Heart left ventricle (tissue), 16 donors: ENCODE measurements at regions not wholly inside any gene's neighbourhood (a gene's known extent, or its start where the extent isn't known, plus 50 kb on each side); places are given as distances from the start of the nearest gene placed in this dataset.

Experiments used
- ATAC-seq, 4 donors: fragments of 200-7000 bp; cut with Tn5 transposase; one replicate each; pipeline ENCODE4 v1.9.1; 2020 to 2022; ENCODE audit warnings: moderate library complexity in 4 of 4, mild to moderate bottlenecking in 3 of 4, moderate number of reproducible peaks in 1 of 4
- DNase-seq, 5 donors: peaks; one replicate each; pipeline ENCODE4 v3.0.0-alpha.2; 2020
- H3K27ac ChIP-seq, 12 donors: fragments of 200-600 bp; sonication (generic) in 4 of 12; one replicate each; pipeline versions ENCODE4 v1.5.0 to v1.8.0; 2016 to 2022; ENCODE audit warnings: mild to moderate bottlenecking in 2 of 12
- H3K27me3 ChIP-seq, 9 donors: fragments of 200-600 bp; sonication (generic) in 2 of 9; one replicate each; pipeline versions ENCODE4 v1.5.1 to v1.8.0; 2016 to 2022; ENCODE audit warnings: mild to moderate bottlenecking in 3 of 9
- H3K36me3 ChIP-seq, 9 donors: fragments of 200-600 bp; sonication (generic) in 2 of 9; one replicate each; pipeline versions ENCODE4 v1.5.0 to v1.8.0; 2018 to 2022; ENCODE audit warnings: mild to moderate bottlenecking in 2 of 9
- H3K4me1 ChIP-seq, 12 donors: fragments of 200-600 bp; sonication (generic) in 4 of 12; one replicate each; pipeline versions ENCODE4 v1.5.0 to v1.8.0; 2016 to 2022; ENCODE audit warnings: mild to moderate bottlenecking in 3 of 12
- H3K4me3 ChIP-seq, 12 donors: fragments of 200-600 bp; sonication (generic) in 4 of 12; one replicate each; pipeline versions ENCODE4 v1.5.0 to v1.8.0; 2017 to 2022; ENCODE audit warnings: mild to moderate bottlenecking in 9 of 12, moderate library complexity in 4 of 12
- H3K9me3 ChIP-seq, 12 donors: fragments of 200-600 bp; sonication (generic) in 4 of 12; one replicate each; pipeline versions ENCODE4 v1.5.0 to v1.8.0; 2016 to 2022; ENCODE audit warnings: mild to moderate bottlenecking in 1 of 12
- CTCF ChIP-seq, 12 donors: fragments of 200-600 bp; sonication (generic) in 4 of 12; IDR thresholded peaks; one replicate each; pipeline versions ENCODE4 v1.5.0 to v1.8.0; 2018 to 2022; ENCODE audit warnings: antibody characterized with exemption in 12 of 12, mild to moderate bottlenecking in 5 of 12
- POLR2A ChIP-seq, 2 donors: fragments of 450-650 bp; IDR thresholded peaks; one replicate each; pipeline ENCODE4 v1.6.1; 2017; ENCODE audit warnings: antibody characterized with exemption in 2 of 2, mild to moderate bottlenecking in 2 of 2, moderate library complexity in 2 of 2
- WGBS, 4 donors: extraction: QIAGEN DNeasy Blood & Tissue Kit in 2 of 4; methylation state at CpG; one replicate each; pipeline versions ENCODE4 v1.1.5 to v1.1.7; 2013 to 2018; 5-methylcytosine and 5-hydroxymethylcytosine counted together
- intact Hi-C, 10 donors: fragments of 100-400 bp; cut with DNase I; formaldehyde crosslinking; loops; one replicate each; pipeline versions ENCODE4 v1.11.1 to v1.14.2; 2022
- donor health status: ischemic (EF 13 %, LVEDD 7.1; RV severe dilation, severe dysfunction).
- donor health status: healthy with polysubstance abuse.
- donor health status: DM: no; HTN: yes; CAD: no.
- donor health status: DM: no; HTN: no; CAD: no.
- donor health status: ischemic (EF 25% LVEDD 6.9; RV normal size, moderate dysfunction).
- donor health status: ischemic (EF 25% LVEDD 5.7; RV mildly dilated, moderate dysfunction).
- donor health status: healthy.
- donor health status: DM: yes; HTN: yes; CAD: no.
- donor health status: ischemic (EF 35%, LVEDD 5.7; RV mildly dilated, moderate dysfunction).
- donor health status: nonischemic (EF 11% LVEDD 7.7; RV severe dilation, severe dysfunction).
- donor health status: DM: yes; HTN: yes; CAD: no.
- donor health status: PGD.
- donor health status: ischemic (EF 29% LVEDD 5.4; RV normal size, mild dysfunction).
- donor health status: nonischemic (EF 23%, LVEDD 6.1; RV moderate dilation, normal function).

GRCh38 chr5:110104726-110105669 is 415.3 kb downstream of the MAN2A1 start:
- intact Hi-C loops = loop anchor here in 1 of 10 donors (10.0 kb wide), 1 partner anchor 410 kb away; no protein-coding TSS in a partner anchor
- Histone ChIP-seq H3K27ac (no peak overlapping the region), H3K9me3 (no peaks in the 10 kb centered on the region), H3K27me3 (peaks cover 0 to 8% (median 0%) of the 10 kb centered on the region in 9 donors), H3K36me3 (no peaks in the 10 kb centered on the region), H3K4me3 (no peak overlapping the region), H3K4me1 (peaks cover 0 to 6% (median 0%) of the 10 kb centered on the region in 12 donors)
- TF ChIP-seq CTCF (IDR thresholded peaks at IDR 0.05) (no peak), POLR2A (IDR thresholded peaks at IDR 0.05) (no peak)
- 55 to 58% (median 57%) methylated on average over 4 of the region's 4 CpGs for WGBS, 4 donors
- ATAC-seq (no peak), DNase-seq (no peak)

- no peaks in the 10 kb centered on the region for H3K36me3 ChIP-seq
- no peak for TF ChIP-seq POLR2A (IDR thresholded peaks at IDR 0.05)
- no peak for TF ChIP-seq CTCF (IDR thresholded peaks at IDR 0.05)
- DNase-seq = peak in 4 of 5 donors; percentile 18 to 47 (median 28)
- no peak overlapping the region for H3K27ac ChIP-seq
- intact Hi-C loops = loop anchor here in 1 of 10 donors (10.0 kb wide), 1 partner anchor 411 kb away; no protein-coding TSS in a partner anchor
- H3K4me3 ChIP-seq = no peak overlapping the region
- peaks cover 0 to 6% (median 0%) of the 10 kb centered on the region in 12 donors for H3K4me1 ChIP-seq
- peaks cover 0 to 8% (median 0%) of the 10 kb centered on the region in 9 donors for H3K27me3 ChIP-seq
- H3K9me3 ChIP-seq = no peaks in the 10 kb centered on the region
- ATAC-seq = peak; percentile 32 to 95 (median 90)
- 35 to 45% (median 41%) methylated on average over 2 of the region's 2 CpGs for WGBS, 4 donors
Measured at GRCh38 chr5:110105692-110106091, 416.0 kb downstream of the MAN2A1 start.

- ATAC-seq (no peak), DNase-seq (no peak)
- H3K36me3 ChIP-seq = no peaks in the 10 kb centered on the region
- peaks cover 0 to 4% (median 0%) of the 10 kb centered on the region in 9 donors for H3K27me3 ChIP-seq
- no peak for TF ChIP-seq CTCF (IDR thresholded peaks at IDR 0.05)
- TF ChIP-seq POLR2A (IDR thresholded peaks at IDR 0.05) = no peak
- intact Hi-C loops = loop anchor here in 1 of 10 donors (10.0 kb wide), 1 partner anchor 412 kb away; no protein-coding TSS in a partner anchor
- WGBS, 4 donors = 81 to 100% (median 93%) methylated on average over 1 of the region's 1 CpG
- H3K4me1 ChIP-seq = peaks cover 0 to 6% (median 0%) of the 10 kb centered on the region in 12 donors
- no peak overlapping the region for H3K27ac ChIP-seq
- no peak overlapping the region for H3K4me3 ChIP-seq
- no peaks in the 10 kb centered on the region for H3K9me3 ChIP-seq
Measured at GRCh38 chr5:110106750-110107149, 417.0 kb downstream of the MAN2A1 start.

GRCh38 chr5:110108520-110108919 is 418.8 kb downstream of the MAN2A1 start:
- DNase-seq = no peak
- WGBS, 4 donors = 48 to 59% (median 57%) methylated on average over 3 to 4 of the region's 4 CpGs
- Histone ChIP-seq H3K27ac (no peak overlapping the region), H3K9me3 (no peaks in the 10 kb centered on the region), H3K36me3 (no peaks in the 10 kb centered on the region), H3K27me3 (no peaks in the 10 kb centered on the region), H3K4me1 (peaks cover 0 to 6% (median 0%) of the 10 kb centered on the region in 12 donors), H3K4me3 (no peak overlapping the region)
- ATAC-seq = no peak
- intact Hi-C loops = loop anchor here in 1 of 10 donors (10.0 kb wide), 1 partner anchor 414 kb away; no protein-coding TSS in a partner anchor
- TF ChIP-seq CTCF (IDR thresholded peaks at IDR 0.05) (no peak), POLR2A (IDR thresholded peaks at IDR 0.05) (no peak)
